ENCODE measurements at regions not wholly inside any gene's neighbourhood (a gene's known extent, or its start where the extent isn't known, plus 50 kb on each side); places are given as distances from the start of the nearest gene placed in this dataset.

DNA sequence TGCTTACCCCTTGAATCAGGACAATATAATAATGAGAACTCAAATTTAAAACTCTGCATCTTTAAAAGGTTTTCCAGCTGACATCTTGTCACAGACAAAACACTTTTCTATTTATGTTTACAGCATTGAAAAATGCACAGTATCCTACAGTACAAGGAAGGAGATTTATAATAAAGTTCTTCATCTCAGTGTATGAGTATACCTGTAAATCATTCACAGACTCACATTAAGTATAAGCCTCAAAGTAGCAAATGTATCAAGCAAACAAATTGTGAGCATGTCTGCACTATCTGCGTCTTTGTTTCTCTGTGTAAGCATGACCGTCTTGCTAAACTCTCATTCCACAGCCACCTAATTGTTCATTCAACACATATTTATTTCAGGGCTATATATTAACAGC is 52.8 kb downstream of the PPP1R2C start:
- TF ChIP-seq, protein P1, sequence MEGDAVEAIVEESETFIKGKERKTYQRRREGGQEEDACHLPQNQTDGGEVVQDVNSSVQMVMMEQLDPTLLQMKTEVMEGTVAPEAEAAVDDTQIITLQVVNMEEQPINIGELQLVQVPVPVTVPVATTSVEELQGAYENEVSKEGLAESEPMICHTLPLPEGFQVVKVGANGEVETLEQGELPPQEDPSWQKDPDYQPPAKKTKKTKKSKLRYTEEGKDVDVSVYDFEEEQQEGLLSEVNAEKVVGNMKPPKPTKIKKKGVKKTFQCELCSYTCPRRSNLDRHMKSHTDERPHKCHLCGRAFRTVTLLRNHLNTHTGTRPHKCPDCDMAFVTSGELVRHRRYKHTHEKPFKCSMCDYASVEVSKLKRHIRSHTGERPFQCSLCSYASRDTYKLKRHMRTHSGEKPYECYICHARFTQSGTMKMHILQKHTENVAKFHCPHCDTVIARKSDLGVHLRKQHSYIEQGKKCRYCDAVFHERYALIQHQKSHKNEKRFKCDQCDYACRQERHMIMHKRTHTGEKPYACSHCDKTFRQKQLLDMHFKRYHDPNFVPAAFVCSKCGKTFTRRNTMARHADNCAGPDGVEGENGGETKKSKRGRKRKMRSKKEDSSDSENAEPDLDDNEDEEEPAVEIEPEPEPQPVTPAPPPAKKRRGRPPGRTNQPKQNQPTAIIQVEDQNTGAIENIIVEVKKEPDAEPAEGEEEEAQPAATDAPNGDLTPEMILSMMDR (IDR thresholded peaks at IDR 0.05; ENCODE audit: control extremely low read depth, extremely low read depth) = no peak
- ATAC-seq (ENCODE audit: insufficient read depth, low FRiP score) = no peak

DNA sequence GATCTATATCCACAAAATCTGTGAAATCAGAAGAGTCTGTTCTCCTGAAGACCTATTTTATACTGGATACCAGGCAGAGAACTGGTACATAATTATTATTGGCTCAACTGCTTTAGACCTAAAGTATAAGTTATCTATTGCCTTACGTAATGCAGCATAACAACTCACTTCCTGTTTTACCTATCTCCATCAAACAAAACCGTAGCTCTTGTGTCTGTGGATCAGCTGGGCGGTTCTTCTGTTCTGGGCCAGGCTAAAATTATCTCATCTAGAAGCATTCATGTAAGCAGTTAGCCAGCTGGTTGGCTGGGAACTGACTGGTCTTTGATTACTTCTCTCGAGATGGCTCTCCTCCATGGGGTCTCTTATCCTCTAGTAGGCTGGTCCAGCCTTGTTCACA is 57.8 kb downstream of the PPP1R2C start:
- peaks cover 0 to 5% (median 4%) of the 10 kb centered on the region in 3 donors for H3K27me3 ChIP-seq (ENCODE audit: control insufficient read depth in 3 of 3, insufficient read depth in 3 of 3, low read length in 2 of 3)
- WGBS, 2 donors = 70 to 75% methylated on average over 4 of the region's 4 CpGs
- H3K27ac ChIP-seq (ENCODE audit: low read depth in 1 of 2, low read length in 1 of 2) = no peak overlapping the region
- H3K9ac ChIP-seq (ENCODE audit: insufficient read depth in 1 of 2, low read length in 2 of 2) = no peak overlapping the region
- DNase-seq (no peak), ATAC-seq (ENCODE audit: insufficient read depth, low FRiP score) (no peak)
- no peak overlapping the region for H3K4me3 ChIP-seq
- H3K4me1 ChIP-seq (ENCODE audit: control insufficient read depth in 5 of 5, insufficient read depth in 5 of 5, low read length in 5 of 5) = no peaks in the 10 kb centered on the region
- TF ChIP-seq, protein P1 (IDR thresholded peaks at IDR 0.05; ENCODE audit: control extremely low read depth, extremely low read depth) = no peak
- H3K36me3 ChIP-seq (ENCODE audit: control insufficient read depth in 4 of 4, insufficient read depth in 4 of 4, low read length in 4 of 4) = no peaks in the 10 kb centered on the region
- peaks cover 0 to 2% (median 0%) of the 10 kb centered on the region in 4 donors for H3K9me3 ChIP-seq (ENCODE audit: control insufficient read depth in 4 of 4, insufficient read depth in 3 of 4, low read length in 3 of 4)

More for the DNA sequence above, 52.8 kb downstream of the PPP1R2C start:
- Histone ChIP-seq H3K4me1 (ENCODE audit: control insufficient read depth in 5 of 5, insufficient read depth in 5 of 5, low read length in 5 of 5) (no peaks in the 10 kb centered on the region), H3K9me3 (ENCODE audit: control insufficient read depth in 4 of 4, insufficient read depth in 3 of 4, low read length in 3 of 4) (peaks cover 0 to 2% (median 0%) of the 10 kb centered on the region in 4 donors), H3K27me3 (ENCODE audit: control insufficient read depth in 3 of 3, insufficient read depth in 3 of 3, low read length in 2 of 3) (no peaks in the 10 kb centered on the region), H3K36me3 (ENCODE audit: control insufficient read depth in 4 of 4, insufficient read depth in 4 of 4, low read length in 4 of 4) (no peaks in the 10 kb centered on the region), H3K9ac (ENCODE audit: insufficient read depth in 1 of 2, low read length in 2 of 2) (no peak overlapping the region), H3K27ac (ENCODE audit: low read depth in 1 of 2, low read length in 1 of 2) (no peak overlapping the region), H3K4me3 (no peak overlapping the region)
- DNase-seq = peak in 1 of 3 donors; percentile 7
- 69 to 92% methylated on average over 2 of the region's 2 CpGs for WGBS, 2 donors

DNA sequence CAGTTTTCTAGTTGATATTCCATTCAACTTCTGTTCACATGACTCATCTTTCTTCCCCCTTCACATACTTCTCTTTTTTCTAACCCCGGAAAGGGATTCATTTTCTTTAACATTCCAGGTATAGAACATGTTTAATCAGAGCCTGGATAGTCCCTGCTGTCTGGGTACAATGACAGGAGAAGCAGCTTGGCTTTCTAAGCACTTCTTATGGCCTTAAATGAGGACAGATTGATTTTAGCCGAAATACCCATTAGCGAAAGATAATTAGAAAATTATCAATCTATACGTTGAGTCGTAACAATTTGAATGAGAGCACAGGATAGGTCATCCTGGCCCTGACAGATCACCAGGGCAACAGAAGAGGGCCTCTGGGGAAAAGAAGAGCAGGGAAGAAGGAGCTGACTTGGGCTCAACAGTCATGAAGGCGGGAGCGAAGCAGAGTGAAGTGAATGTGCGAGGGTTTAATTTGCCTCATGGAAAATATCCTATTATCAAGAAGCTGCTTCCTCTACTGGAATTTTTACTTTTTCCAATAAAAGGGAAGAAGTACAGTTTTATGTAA is 62.2 kb downstream of the PPP1R2C start:
- ATAC-seq (ENCODE audit: insufficient read depth, low FRiP score) (no peak), DNase-seq (no peak)
- H3K4me1 ChIP-seq (ENCODE audit: control insufficient read depth in 5 of 5, insufficient read depth in 5 of 5, low read length in 5 of 5) = no peaks in the 10 kb centered on the region
- no peak overlapping the region for H3K9ac ChIP-seq (ENCODE audit: insufficient read depth in 1 of 2, low read length in 2 of 2)
- no peak overlapping the region for H3K4me3 ChIP-seq
- 76 to 78% methylated on average over 8 of the region's 8 CpGs for WGBS, 2 donors
- peaks cover 0 to 13% (median 6%) of the 10 kb centered on the region in 3 donors for H3K27me3 ChIP-seq (ENCODE audit: control insufficient read depth in 3 of 3, insufficient read depth in 3 of 3, low read length in 2 of 3)
- TF ChIP-seq, protein P1 (IDR thresholded peaks at IDR 0.05; ENCODE audit: control extremely low read depth, extremely low read depth) = no peak
- H3K9me3 ChIP-seq (ENCODE audit: control insufficient read depth in 4 of 4, insufficient read depth in 3 of 4, low read length in 3 of 4) = peaks cover 0 to 1% (median 0%) of the 10 kb centered on the region in 4 donors
- no peak overlapping the region for H3K27ac ChIP-seq (ENCODE audit: low read depth in 1 of 2, low read length in 1 of 2)
- H3K36me3 ChIP-seq (ENCODE audit: control insufficient read depth in 4 of 4, insufficient read depth in 4 of 4, low read length in 4 of 4) = no peaks in the 10 kb centered on the region

All from lung (tissue), 11 donors.